Esophagus squamous epithelium (tissue), 4 donors: ENCODE measurements at regions not wholly inside any gene's neighbourhood (a gene's known extent, or its start where the extent isn't known, plus 50 kb on each side); places are given as distances from the start of the nearest gene placed in this dataset.

Source experiments
- CTCF ChIP-seq, 6 experiments: fragments of 450-650 bp in 4 of 6; fragments of 200-600 bp in 2 of 6; sonication (generic) in 2 of 6; IDR thresholded peaks; one replicate each; pipeline ENCODE4 v1.5.1; 2016 to 2019; ENCODE audit warnings: antibody characterized with exemption in 6 of 6, mild to moderate bottlenecking in 4 of 6, moderate library complexity in 4 of 6
- POLR2A ChIP-seq, 4 donors: fragments of 450-650 bp; IDR thresholded peaks; one replicate each; pipeline ENCODE4 v1.6.1; 2017; ENCODE audit warnings: antibody characterized with exemption in 4 of 4, mild to moderate bottlenecking in 4 of 4, moderate library complexity in 3 of 4

GRCh38 chrX:46178763-46179162 is 366.5 kb downstream of the ZNF674 start:
- TF ChIP-seq CTCF (IDR thresholded peaks at IDR 0.05) = no peak
- TF ChIP-seq POLR2A (IDR thresholded peaks at IDR 0.05) = no peak
